ENCODE measurements at regions not wholly inside any gene's neighbourhood (a gene's known extent, or its start where the extent isn't known, plus 50 kb on each side); places are given as distances from the start of the nearest gene placed in this dataset.

DNA sequence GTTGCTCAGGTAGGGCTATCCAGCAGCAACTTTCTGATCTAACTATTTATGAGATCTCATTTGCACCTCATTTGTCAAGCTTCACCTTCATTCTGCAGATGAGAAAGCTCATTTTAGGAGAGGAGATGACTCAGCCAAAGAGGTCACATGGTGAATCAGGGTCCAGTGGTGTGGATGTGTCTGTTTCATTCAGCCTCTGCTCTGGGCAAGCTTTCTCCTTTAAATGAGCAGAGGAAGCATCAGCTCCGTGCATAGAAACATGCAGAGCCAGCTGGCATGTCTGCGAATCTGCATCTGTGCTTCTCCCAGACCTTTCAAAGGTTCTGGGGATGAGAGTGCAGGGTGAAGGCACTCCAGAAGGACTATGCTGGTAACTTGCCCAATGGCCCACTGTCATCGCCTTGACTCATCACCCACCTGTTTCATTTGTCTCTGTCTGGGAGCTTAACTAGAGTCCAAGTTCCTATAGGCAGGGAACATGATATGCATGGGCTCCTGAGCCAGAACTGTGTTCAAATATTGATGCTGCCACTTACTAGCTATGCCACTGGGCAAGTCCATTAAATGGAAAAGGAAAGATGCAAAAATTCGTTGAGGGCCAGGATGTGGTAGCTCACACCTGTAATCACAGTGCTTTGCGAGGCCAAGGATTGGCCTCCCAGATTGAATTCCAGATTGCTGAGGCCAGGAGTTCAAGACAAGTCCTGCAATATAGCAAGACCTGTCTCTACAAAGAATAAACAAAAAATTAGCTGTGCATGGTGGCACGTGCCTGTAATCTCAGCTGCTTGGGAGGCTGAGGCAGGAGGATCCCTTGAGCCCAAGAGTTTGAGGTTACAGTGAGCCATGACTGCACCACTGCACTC lies 67.1 kb upstream of the NLK start:
- Histone ChIP-seq H3K27ac (ENCODE audit: low read depth in 1 of 2, low read length in 2 of 2) (no peak overlapping the region), H4K20me1 (ENCODE audit: insufficient read depth, low read length) (no peaks in the 10 kb centered on the region), H3K9me3 (replicated peaks in 1 of 2; ENCODE audit: control insufficient read depth in 1 of 2, insufficient read depth in 1 of 2, low read length in 2 of 2) (peaks cover 0 to 2% of the 10 kb centered on the region in 2 donors), H3K4me3 (replicated peaks in 1 of 3; ENCODE audit: low read depth in 2 of 3, low read length in 3 of 3) (no peak overlapping the region), H3K79me2 (ENCODE audit: insufficient read depth, low read length) (no peaks in the 10 kb centered on the region), H3K36me3 (replicated peaks in 1 of 2; ENCODE audit: control insufficient read depth in 1 of 2, insufficient read depth in 2 of 2, low read length in 2 of 2) (no peaks in the 10 kb centered on the region), H3K4me2 (replicated peaks; ENCODE audit: extremely low read depth, low read length, poor library complexity, severe bottlenecking) (no peak overlapping the region), H3K9ac (ENCODE audit: insufficient read depth, low read length, poor library complexity, severe bottlenecking) (no peak overlapping the region), H3K27me3 (ENCODE audit: control insufficient read depth in 2 of 2, insufficient read depth in 2 of 2, low read length in 2 of 2) (no peaks in the 10 kb centered on the region), H3K4me1 (ENCODE audit: control insufficient read depth in 1 of 2, insufficient read depth in 2 of 2, low read length in 2 of 2) (no peaks in the 10 kb centered on the region), H2AFZ (ENCODE audit: insufficient read depth, low read depth, low read length, poor library complexity, severe bottlenecking) (no peak overlapping the region)
- no peak overlapping the region for H3K27ac Mint-ChIP-seq
- TF ChIP-seq, protein P1, sequence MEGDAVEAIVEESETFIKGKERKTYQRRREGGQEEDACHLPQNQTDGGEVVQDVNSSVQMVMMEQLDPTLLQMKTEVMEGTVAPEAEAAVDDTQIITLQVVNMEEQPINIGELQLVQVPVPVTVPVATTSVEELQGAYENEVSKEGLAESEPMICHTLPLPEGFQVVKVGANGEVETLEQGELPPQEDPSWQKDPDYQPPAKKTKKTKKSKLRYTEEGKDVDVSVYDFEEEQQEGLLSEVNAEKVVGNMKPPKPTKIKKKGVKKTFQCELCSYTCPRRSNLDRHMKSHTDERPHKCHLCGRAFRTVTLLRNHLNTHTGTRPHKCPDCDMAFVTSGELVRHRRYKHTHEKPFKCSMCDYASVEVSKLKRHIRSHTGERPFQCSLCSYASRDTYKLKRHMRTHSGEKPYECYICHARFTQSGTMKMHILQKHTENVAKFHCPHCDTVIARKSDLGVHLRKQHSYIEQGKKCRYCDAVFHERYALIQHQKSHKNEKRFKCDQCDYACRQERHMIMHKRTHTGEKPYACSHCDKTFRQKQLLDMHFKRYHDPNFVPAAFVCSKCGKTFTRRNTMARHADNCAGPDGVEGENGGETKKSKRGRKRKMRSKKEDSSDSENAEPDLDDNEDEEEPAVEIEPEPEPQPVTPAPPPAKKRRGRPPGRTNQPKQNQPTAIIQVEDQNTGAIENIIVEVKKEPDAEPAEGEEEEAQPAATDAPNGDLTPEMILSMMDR (IDR thresholded peaks at IDR 0.05): no peak
- intact Hi-C loops (cut with micrococcal nuclease): no loop called here
- peaks cover 1 to 5% (median 5%) of the 10 kb centered on the region in 3 donors for H3K27me3 Mint-ChIP-seq (ENCODE audit: low read depth in 3 of 3)
- H3K36me3 Mint-ChIP-seq: no peaks in the 10 kb centered on the region
- H3K9me3 Mint-ChIP-seq: peaks cover 0 to 5% (median 2%) of the 10 kb centered on the region in 7 donors
- no peaks in the 10 kb centered on the region for H3K4me1 Mint-ChIP-seq
- DNase-seq: no peak
- WGBS (ENCODE audit: insufficient coverage): 95% methylated on average over 5 of the region's 6 CpGs
- H3K4me3 Mint-ChIP-seq: no peak overlapping the region

DNA sequence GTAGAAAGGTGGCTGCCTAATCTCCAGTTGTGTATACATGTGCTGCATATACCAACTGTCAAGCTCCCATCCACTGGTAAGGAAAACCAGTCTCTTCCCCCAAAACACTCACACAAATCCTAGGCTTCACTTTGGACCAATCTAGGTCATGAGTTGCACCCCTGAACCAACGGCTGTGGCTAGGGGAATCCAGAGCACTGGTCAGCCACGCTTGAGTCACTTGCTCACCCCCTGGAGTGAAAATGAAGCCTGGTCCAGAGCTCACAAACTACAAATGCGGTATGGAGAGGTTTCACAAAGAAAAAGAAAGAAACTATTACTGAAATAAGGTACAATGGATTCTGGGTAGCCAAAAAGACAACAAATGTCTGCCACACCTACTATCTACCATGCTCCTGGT lies 66.1 kb upstream of the NLK start:
- H3K4me2 ChIP-seq (replicated peaks; ENCODE audit: extremely low read depth, low read length, poor library complexity, severe bottlenecking): no peak overlapping the region
- H3K9ac ChIP-seq (ENCODE audit: insufficient read depth, low read length, poor library complexity, severe bottlenecking): no peak overlapping the region
- Mint-ChIP-seq H3K27ac (no peak overlapping the region), H3K9me3 (peaks cover 0 to 6% (median 2%) of the 10 kb centered on the region in 7 donors), H3K27me3 (ENCODE audit: low read depth in 3 of 3) (peaks cover 1 to 5% (median 3%) of the 10 kb centered on the region in 3 donors), H3K4me3 (no peak overlapping the region), H3K36me3 (no peaks in the 10 kb centered on the region), H3K4me1 (peaks cover 5% of the 10 kb centered on the region)
- no peaks in the 10 kb centered on the region for H4K20me1 ChIP-seq (ENCODE audit: insufficient read depth, low read length)
- H3K9me3 ChIP-seq (replicated peaks in 1 of 2; ENCODE audit: control insufficient read depth in 1 of 2, insufficient read depth in 1 of 2, low read length in 2 of 2): peaks cover 0 to 2% of the 10 kb centered on the region in 2 donors
- no peaks in the 10 kb centered on the region for H3K27me3 ChIP-seq (ENCODE audit: control insufficient read depth in 2 of 2, insufficient read depth in 2 of 2, low read length in 2 of 2)
- no peak overlapping the region for H2AFZ ChIP-seq (ENCODE audit: insufficient read depth, low read depth, low read length, poor library complexity, severe bottlenecking)
- no peaks in the 10 kb centered on the region for H3K79me2 ChIP-seq (ENCODE audit: insufficient read depth, low read length)
- no peak for DNase-seq
- no CpG with 5 or more reads among the region's 3 CpGs for WGBS (ENCODE audit: insufficient coverage)
- intact Hi-C loops (cut with micrococcal nuclease): no loop called here
- TF ChIP-seq, protein P1 (IDR thresholded peaks at IDR 0.05): no peak
- no peaks in the 10 kb centered on the region for H3K4me1 ChIP-seq (ENCODE audit: control insufficient read depth in 1 of 2, insufficient read depth in 2 of 2, low read length in 2 of 2)
- no peak overlapping the region for H3K27ac ChIP-seq (ENCODE audit: low read depth in 1 of 2, low read length in 2 of 2)
- no peak overlapping the region for H3K4me3 ChIP-seq (replicated peaks in 1 of 3; ENCODE audit: low read depth in 2 of 3, low read length in 3 of 3)
- no peaks in the 10 kb centered on the region for H3K36me3 ChIP-seq (replicated peaks in 1 of 2; ENCODE audit: control insufficient read depth in 1 of 2, insufficient read depth in 2 of 2, low read length in 2 of 2)

All from CD14-positive monocyte (primary cell).